Iris pigment epithelial cell (primary cell): ENCODE measurements at regions not wholly inside any gene's neighbourhood (a gene's known extent, or its start where the extent isn't known, plus 50 kb on each side); places are given as distances from the start of the nearest gene placed in this dataset.
"Not testable (repeated sequence)": the region's sequence is repeated elsewhere in the genome, so short reads cannot be mapped to it uniquely, and the experiment has no call there.

Experiments
- DNase-seq: peaks from one replicate; pipeline ENCODE4 v3.0.0-alpha.2; 2011; ENCODE audit warnings: low read depth

DNA sequence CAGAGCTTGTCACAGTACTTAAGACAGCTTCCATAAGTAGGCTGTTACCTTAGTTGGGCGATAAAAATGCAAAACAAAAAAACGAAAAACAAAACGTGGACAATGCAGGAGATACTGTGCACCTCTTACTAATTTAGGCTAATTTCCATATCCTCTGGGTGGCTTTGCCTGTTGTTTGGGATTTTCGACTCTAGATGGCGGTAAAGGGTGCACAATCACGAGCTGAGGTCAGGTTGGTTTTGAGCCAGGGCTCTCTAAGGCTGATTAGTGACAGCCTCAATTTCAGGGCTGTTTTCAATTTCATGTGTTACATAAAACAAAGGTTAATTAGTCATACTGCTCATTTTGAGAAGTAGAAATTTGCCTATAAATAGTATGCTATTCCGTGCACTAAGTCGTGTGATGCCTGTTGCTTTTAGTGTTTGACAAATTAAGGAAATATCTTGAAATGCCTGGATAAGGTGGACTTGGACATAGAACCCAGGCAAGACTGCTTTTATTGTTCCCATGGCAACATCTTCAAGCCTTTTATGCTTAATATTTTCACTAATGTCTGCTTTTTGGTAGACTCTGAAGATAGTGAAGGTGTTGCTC is 493.1 kb downstream of the SOCS6 start:
- DNase-seq = peak; percentile 16

DNA sequence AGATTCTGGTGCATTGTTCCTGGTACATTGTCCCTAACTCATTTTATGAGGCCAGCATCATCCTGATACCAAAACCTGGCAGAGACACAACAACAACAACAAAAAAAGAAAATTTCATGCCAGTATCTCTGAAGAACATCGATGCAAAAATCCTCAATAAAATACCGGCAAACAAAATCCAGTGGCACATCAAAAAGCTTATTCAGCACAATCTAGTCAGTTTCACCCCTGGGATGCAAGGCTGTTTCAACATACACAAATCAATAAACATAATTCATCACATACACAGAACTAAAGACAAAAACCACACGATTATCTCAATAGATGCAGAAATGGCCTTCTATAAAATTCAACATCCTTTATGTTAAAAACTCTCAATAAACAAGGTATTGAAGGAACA is 477.4 kb downstream of the SOCS6 start:
- not testable (repeated sequence) for DNase-seq

DNA sequence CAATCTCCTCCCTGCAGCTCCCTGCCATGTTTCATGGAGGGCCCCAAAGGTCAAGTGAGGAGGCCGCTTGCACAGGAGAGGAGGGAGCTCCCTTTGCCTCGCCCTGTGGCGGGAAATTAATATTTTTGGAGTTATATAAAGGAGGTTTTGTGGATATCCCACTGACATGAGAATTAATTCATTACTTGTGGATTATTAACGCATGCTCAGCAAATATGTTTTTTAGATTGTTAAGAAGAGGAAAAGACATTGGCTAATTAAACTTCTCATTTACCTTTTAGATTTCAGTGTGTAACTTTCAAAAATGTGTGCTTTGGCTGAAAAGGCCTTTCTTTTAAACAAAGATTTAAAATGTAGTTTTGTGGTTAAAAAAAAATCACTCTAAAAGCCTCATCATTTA is 474.0 kb downstream of the SOCS6 start:
- DNase-seq = no peak

DNA sequence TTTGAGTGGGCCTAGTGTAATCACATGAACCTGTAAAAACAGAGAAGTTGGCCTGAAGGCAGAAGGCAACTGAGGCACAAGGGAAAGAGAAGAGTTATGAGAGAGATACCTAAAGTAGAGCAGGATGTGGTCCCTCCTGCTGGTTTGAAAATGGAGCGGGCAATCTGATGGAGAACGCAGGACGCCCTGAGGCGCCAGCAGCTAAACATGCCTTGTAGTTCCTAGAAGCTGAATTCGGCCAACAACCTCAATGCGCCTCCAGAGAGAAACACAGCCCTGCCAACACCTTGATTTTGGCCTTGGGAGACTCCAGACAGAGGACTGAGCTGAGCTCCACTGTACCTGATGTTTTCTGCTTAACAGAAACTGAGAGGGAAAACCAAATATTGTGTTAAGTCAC is 469.9 kb downstream of the SOCS6 start:
- no peak for DNase-seq

DNA sequence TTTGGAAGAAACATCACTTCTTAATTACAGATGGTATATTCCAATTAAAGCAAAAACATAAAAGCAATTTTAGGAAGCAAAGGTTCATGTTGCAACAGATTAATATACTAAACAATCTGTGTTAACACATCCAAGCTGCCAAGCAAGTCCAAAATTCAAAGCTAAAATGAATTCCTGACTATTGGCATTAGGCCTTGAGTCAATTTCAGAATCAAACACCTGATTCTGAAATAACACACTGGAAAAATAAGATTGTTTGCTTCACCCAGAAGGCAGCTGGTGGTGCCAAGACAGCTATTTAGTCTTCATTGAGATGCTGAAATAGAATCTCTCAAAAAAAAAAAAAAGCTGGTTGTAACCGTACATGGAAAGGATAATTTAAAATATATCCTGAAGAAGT is 465.6 kb downstream of the SOCS6 start:
- DNase-seq = no peak

DNA sequence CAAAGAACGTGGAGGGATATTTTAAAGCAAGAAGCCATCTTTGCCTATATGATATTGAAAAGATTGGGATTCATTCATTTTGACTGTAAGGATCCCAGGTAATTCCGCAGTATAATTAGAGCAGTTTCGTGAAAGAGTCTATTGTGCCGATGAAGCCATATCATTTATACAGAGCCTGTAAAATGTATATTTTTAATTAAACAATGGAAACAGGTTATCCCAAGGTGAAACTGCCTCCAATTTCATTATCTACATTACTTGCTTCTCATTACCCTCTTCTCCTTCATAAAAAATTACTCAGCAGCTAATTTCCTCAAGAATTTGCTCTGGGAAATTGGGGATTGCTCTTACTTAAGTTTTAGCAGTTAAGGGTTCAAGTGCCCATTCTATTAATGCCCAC is 444.1 kb downstream of the SOCS6 start:
- no peak for DNase-seq

DNA sequence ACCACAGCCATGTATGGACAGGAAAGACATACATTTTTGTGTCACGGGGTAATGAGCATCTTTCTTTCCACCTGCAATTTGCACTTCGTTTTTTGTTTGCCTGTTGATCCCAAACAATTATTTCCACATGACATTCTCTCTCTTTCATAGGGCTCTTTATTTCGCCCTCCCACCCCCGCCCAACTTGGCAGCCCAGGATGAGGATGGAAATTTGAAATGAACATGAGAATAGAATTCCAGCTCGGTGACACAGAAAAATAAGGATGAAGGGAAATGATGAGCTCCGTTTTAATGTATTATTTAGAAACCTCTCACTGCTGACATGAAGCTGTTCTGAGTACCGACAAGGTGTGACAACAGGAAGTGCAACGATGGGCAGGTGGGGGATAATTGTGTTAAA is 443.3 kb downstream of the SOCS6 start:
- no peak for DNase-seq

DNA sequence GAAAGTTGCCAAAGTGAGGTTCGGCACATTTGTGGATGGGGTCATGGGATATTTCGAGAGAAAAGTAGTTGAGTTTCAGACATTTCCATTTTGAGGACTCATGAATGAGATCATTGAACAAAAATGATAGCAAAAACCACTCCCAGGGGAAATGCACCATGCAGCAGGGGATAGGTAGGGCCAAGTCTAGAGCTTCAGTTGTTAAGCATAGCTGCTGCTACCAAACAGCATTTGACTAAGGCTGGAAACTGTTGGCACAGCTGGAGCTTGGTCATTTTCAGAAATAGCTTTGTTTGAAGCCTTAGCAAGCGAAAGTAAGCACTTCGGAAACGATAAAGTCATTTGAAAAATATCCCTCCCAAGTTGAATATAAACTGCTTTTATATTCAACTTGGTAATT is 431.8 kb downstream of the SOCS6 start:
- no peak for DNase-seq

DNA sequence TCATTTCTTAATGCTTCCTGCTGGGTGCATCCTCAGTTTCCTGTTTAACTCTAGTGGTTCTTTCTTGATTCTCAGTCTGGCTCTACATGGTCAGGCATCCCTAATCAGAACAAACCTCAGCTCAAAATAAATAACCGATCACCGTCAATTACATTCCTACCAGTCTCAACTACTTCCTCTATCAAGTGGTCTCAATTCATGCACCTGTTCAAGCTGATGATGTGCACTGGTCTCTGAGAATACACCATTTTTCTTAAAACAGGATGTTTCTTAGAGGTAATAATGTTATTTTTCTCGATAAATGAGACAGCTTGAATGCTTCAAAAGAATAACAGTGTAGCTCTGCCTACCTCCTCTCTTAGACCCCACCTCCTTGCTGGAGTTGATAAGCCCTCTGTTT is 420.9 kb downstream of the SOCS6 start:
- no peak for DNase-seq

DNA sequence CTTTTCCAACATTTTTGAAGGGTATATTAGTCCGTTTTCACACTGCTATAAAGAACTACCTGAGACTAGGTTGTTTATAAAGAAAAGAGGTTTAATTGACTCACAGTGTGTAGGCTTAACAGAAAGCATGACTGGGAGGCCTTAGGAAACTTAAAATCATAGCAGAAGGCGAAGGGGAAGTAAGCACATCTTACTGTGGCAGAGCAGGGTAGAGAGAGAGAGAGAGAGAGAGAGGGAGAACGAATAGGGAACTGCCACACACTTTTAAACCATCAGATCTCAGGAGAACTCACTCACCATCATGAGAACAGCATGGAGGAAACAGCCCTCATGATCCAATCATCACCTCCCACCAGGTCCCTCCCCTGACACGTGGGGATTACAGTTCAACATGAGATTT is 420.3 kb downstream of the SOCS6 start:
- no peak for DNase-seq

DNA sequence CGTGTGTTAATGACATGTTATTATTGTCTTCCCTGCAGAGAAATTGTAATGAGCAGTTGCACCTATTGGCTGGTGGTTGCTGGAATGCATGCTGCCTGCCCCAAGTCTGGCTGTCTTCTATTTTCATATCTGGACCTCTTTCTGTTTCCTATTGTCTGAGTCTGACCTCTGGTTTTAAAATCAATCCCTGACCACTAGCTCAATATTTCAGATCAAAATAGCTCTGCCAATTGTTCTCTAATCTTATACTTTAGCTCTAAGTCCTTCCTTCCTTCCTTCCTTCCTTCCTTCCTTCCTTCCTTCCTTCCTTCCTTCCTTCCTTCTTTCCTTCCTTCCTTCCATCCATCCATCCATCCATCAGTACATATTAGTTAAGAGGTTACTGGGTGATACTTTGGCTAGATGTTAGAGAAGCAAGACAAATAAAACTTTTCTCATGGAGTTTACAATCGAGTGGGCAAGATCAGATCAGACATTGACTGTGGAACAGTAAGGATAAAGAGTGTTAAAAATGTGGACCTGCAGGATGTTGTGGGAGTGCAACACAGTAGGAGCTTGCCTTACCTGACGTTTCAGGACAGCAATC is 417.1 kb downstream of the SOCS6 start:
- no peak for DNase-seq

DNA sequence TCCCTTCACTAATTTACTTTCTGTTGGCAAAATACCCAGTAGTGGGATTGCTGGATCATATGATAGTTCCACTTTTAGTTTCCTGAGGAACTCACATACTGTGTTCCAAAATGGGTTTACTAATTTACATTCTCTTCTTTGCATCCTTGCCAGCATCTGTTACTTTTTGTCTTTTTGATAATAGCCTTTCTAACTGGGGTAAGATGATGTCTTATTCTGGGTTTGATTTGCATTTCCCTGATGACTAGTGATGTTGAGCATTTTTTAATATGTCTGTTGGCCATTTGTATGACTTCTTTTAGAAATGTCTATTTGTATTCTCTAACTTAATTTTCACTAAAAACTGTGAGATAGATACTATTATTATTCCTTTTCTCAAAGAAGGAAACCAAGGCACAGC is 411.7 kb downstream of the SOCS6 start:
- no peak for DNase-seq

DNA sequence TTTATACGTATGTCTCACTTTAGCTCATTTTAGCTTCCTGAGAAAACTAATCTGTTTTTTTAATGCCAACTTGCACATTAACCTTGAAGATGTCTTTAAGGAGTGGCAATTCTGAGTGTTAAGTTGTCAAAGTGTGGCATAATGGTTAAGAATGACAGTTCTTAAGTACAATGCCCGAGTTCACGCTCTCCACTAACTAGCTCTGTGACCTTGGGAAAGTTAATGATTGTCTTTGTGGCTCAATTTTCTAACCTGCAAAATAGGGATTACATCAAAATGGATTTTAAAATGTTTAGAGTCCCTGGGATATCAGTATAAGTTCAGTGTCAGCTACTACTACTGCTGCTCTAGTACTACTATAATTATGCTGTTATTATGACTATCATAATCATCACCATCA is 409.7 kb downstream of the SOCS6 start:
- no peak for DNase-seq

DNA sequence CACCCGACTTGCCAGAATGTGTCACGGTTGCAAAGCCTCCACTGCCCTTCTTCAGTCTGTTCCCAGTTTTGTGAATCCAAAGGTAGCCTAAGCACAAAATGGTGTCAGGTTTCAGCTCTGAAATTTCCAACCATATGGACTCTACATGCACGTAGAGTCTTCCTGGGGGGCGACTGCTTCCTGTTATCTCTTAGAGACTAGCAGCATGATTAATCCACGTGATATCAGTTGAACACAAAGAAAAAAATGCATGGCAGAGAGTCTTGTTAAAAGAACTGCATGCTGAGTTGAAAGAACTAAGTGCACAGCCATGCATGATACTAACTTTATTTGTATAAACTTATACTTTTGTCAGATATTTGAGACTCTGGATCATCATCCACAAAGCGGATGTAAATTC is 404.4 kb downstream of the SOCS6 start:
- no peak for DNase-seq

DNA sequence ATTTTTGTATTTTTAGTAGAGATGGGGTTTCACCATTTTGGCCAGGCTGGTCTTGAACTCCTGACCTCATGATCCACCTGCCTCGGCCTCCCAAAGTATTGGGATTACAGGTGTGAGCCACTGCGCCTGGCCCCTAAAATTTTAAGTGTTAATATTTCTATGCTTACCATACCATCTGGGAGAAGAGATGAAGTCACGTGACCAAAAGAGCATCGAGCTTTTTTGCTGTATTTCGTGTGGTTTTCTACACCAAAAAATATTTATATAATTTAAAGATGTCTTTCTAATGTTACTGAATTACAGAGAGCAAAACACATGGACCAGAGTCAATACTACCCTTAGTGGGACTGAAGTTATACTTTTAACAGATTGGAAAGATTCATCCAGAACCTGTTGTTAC is 400.9 kb downstream of the SOCS6 start:
- not testable (repeated sequence) for DNase-seq

DNA sequence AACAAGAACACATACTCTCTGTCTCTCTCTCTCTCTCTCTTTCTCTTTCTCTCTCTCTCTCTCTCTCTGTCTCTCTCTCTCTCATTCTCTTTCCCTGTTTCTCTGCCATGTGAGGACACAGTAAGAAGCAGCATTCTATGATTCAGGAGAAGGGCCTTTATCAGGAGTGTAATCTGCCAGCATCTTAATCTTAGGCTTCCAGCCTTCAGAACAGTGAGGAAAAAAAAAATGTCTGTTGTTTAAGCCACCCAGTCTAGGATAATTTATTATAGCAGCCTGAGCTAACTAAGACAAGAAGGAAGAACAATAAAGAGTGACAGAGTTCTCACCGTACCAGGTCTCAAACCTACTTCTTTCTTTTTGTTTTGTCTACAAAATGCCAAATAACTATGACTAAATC is 399.4 kb downstream of the SOCS6 start:
- DNase-seq = no peak

DNA sequence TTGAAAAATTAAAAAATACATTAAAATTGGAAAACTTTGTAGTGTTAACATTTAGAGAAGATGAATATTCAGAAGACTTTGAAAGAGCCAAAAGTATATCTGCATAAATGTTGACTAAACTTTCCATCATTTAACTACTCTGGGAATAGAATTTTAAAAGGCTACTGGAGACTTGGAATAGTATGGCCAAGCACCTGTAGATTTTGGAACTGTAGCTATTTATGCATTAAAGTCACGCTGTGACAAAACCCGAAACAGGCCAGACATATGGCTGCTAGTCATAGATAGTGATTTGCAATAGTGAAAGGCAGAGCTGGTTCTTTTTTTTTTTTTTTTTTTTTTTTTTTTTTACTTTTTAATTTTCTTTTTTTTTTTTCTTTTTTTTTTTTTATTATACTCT is 396.0 kb downstream of the SOCS6 start:
- DNase-seq = no peak

DNA sequence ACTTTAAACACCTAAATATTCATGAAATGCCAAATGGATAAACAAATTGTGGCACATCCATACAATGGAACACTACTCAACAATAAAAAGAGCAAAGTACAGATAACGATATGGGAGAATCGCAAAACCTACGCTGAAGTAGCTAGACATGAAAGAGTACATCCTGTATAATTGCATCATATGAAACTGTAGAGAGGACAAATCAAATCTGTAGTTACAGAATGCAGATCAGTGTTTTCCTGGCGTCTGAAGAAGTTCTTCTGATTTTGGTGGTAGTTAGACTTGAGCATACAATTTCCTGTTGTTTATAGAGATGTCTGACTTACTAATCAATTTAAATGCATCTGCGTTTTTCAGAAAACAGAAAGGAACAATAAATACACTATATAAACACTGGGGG is 394.4 kb downstream of the SOCS6 start:
- DNase-seq = no peak

DNA sequence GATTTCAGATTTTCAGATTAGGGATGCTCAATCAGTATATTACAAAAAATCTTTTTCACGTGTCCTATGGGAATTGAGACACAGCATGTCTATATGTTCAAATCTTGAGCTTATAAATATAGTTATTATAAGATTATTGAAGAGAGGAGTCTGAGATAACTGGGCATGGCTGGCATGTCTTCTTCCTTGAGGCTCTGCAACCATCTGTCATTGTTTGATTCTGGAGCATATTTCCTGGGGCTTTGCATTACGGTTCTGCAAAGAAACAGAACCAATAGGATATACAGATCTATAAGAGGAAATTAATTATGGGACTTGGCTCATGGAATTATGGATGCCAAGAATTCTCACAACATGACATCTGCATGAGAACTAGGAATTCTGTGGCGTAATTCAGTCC is 386.1 kb downstream of the SOCS6 start:
- DNase-seq = no peak

DNA sequence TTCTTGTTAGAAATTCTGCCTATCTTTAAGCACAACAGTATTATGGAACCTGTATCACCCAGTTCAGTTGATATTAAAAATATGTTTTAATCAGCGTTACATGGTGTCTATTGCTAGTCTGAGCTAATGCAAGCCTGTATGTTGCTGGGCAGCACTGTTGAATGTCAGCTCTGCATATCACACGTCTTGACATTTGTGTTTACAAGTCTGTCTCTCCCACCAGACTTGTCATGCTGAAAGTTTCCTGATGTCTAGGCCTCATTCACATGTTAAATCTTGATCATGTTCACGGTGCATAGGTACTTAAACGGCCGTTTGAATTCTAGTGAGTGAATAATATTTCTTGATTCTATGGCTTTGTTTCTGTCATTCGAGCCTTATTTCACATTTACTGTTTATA is 385.0 kb downstream of the SOCS6 start:
- DNase-seq = no peak

DNA sequence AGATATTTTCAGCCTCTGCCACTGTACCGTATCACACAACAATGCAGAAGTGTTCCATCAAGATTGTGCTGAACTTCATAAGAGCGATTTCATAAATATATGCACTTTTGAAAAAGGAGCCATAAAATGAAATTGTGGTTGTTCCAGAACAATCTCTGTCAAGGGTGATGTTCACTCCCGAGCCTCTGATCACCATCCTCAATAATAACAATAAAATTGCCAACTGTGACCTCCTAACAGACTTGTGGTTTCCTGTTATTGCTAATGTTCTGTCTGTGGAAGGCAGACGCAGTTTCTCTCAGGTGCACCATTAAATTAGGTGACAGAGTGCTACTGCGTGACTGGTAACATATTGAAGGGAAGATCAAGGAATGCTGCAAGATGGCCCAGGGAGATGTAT is 383.7 kb downstream of the SOCS6 start:
- no peak for DNase-seq

DNA sequence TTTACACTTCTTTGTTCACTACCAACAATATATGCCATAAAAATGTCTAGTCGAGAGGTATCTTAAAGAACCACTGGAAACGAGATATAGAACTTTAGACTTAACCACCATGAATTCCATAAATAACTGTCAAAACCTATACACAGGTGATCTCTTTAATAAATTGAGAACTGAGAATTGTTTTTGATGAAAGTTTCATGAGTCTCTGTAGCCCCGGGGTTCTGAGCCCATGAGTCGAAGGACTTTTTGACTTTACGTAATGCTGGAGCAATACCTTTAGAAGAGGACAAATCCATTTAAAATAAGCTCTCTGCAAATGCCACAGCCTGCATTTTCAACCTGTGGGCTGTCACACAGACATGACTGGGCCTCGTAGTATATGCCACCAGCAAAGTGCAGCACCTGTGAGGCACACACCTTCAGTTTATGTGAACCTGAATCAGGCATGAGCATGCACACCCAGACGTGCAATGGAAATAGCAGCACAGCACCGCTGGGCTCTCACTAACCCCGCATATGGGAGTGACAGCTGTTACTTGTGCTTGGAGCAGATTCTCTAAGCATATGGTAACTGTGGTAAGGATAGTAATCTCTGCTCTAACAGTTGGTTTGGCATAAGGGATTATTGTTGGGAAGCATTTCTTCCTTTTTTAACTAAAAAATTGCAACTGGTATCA is 383.2 kb downstream of the SOCS6 start:
- no peak for DNase-seq

DNA sequence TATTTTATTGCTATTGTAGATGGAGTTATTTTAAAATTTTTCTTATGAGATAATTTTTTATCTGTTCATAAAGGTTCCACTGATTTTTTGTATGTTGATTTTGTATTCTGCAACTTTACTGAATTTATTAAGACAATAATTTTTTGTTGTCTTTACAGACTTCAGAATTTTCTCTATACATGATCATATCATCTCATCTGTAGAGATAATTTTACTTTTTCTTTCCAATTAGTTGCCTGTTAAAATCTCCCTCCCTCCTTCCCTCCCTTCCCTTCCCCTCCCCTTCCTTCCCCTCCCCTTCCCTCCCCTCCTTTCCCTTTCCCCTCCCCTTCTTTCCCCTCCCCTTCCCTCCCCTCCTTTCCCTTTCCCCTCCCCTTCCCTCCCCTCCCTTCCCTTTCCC is 378.1 kb downstream of the SOCS6 start:
- DNase-seq = no peak

DNA sequence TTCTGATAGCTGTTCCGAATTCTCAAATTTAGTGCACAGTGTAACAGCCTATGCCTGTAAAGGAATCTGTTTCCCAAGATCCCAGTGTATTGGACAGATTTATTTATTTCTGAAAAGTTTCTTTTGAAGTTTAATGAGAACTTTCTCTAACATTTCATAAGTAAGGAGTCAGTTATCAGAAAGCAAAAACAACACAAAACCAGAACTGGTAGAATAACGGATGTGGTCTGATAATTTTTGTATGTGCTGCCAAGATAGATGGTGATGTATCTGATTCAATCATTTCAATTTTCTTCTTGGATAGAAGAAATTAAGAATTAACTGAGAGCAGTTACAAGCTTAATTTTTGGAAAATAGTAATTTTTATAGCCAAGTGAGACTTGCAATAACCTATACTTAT is 374.3 kb downstream of the SOCS6 start:
- DNase-seq = no peak
